Stimulated activated CD4-positive, alpha-beta T cell treated with anti-CD3 and anti-CD28 coated beads, Interleukin-2, amount 100 ng/mL, for 4 hours (primary cell): ENCODE measurements at regions not wholly inside any gene's neighbourhood (a gene's known extent, or its start where the extent isn't known, plus 50 kb on each side); places are given as distances from the start of the nearest gene placed in this dataset.

ENCODE experiments used
- DNase-seq: peaks from one replicate; pipeline ENCODE4 v3.0.0-alpha.2; 2020; ENCODE audit warnings: low read depth

DNA sequence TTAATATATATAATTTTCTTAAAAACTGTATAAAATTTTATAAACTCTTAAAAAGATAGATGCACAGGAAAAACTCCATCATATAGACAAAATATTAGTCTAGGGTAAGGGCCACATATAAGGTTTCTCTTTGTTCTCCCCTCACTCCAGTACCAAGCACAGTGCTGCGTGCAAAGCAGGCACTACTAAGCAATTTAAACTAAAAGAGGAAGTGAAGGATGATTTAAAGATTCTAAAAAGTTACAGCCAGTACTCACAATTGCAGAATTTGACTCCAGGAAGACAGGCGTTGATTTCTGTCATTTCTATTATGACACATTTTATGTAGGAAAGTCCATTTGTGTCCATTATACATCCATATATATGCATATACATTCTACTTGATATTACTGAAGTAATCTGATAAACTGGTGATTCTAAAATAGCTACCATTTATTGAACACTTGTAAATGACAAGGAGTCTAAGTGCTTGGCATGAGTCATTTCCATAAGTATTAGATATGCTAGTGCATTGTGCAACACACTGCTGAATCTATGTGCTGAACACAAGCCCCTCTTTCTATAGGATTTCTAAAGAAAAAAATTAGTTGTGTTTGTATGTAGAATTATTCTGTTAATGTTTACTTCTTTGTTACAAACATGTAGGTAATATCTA lies 785.5 kb upstream of the ARRDC4 start:
- no peak for DNase-seq

GRCh38 chr15:97177151-97177577 lies 783.3 kb upstream of the ARRDC4 start:
- no peak for DNase-seq

GRCh38 chr15:97182581-97182980 lies 777.9 kb upstream of the ARRDC4 start:
- no peak for DNase-seq

DNA sequence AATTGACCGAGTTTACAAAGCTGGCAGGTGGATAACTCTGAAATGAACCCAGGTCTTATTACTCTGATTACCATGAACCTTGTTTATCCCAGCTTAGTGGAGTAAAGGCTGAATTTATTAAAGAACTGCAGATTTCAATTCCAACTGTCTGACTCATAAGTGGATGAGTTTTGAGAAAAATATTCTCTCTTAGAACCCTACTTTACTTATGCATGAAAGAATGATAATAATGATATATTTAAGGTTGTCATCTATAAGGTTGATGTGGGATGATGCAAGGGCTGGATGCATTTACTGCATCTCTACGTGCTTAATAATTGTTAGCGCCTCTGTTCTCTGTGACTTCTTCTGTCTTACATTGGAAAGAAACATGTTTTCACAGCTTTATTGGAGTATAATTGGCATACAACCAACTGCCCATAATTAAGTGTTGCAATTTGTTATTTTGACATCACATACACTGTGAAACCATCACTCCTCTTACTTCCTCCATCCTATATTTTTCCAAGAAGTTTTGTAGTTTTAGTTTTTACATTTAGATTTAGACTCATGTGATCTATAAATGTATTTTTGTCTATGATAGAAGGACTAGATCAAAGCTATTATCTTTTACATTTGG lies 771.2 kb upstream of the ARRDC4 start:
- DNase-seq = no peak

- no peak for DNase-seq
These were observed 765.8 kb upstream of the ARRDC4 start for GRCh38 chr15:97194750-97195149.

DNA sequence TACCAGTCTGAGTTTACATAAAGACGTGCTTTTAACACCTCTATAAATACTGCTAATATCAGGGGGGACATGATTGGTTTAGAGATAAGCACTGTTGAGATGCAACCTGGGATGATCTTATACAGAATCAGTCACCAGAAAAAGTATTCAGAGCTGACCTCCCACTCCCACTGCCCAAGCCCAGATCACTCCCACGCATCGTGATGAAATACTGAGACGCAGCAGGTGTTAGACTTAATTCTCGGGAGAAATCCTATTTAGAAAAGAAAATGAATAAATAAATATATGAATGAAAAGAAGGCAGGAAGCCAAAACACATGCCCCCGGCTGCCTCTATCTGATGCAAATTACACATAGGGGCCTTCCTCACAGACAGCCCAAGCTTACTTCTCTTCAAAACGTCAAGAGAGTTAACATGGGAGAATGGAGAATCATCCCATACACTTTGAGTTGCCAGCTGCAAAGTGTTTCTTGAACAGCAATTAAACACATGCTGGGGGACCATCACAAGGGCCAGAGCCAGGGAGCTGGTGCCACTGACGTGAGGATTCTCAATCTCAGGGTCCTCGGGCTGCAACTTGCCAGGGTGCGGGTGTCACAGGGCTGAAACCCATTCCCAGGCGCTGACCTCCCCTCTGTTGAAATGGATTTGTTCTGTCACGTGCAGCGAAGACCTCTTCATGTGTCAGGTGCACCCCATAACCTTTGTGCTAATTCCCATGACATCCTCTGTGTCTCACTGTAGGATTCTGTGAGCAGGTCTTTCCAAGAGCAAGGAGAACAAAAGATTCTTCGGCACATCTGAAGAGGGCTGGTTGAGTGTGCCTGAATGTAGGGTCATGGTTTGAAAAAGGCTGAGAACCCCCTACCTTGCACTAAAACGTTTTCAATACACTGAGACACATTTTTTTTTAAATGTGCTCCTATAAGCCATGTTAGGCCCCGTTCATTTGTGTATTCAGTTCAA lies 764.2 kb upstream of the ARRDC4 start:
- no peak for DNase-seq

DNA sequence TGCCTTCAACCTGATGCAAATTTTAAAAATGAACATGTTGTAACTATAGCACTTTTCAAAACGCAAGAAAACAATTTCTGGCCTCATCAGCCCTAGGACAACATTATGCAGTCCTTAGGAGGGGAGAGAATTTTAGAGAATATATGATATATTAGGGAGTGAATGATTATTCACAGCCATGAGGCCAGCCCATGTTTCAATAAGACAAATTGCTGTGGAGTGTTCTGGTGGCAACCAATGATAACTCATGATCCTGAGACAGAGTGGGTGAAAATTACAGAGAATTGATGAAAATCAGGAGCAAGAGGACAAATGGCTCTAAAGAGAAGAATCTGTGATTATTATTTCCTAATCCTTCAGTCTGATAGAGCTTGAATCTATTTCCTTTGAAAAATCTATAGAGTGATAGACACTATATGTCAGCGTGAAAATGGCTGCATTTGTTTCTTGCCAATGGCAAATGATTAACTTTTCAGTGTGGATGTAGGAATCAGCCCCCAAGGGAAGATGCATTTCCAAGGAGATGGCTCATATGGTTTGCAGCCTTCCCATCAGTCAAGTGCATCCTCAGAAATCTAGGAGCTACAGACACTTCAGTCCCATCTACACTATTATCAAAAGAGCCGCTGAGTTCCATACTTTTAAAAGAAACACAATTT lies 761.0 kb upstream of the ARRDC4 start:
- DNase-seq = no peak

DNA sequence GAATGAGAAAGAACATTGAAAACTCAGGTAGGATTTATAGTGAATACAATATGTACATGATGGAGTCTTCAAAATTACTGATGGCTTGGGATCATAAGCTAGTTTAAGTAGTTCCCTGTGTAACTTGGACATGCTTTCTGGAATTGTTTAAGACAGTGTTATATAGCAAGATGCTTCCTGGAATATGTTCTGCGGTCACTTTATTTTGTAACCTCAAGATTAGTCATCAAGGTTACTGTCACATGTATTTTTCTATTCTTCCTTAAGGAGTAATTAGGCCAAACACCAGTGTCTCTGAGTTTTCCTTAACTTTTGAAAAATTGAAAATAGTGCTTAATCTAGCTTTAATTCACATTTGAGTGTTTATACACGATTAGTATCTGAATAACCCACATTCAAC lies 760.3 kb upstream of the ARRDC4 start:
- DNase-seq = no peak

DNA sequence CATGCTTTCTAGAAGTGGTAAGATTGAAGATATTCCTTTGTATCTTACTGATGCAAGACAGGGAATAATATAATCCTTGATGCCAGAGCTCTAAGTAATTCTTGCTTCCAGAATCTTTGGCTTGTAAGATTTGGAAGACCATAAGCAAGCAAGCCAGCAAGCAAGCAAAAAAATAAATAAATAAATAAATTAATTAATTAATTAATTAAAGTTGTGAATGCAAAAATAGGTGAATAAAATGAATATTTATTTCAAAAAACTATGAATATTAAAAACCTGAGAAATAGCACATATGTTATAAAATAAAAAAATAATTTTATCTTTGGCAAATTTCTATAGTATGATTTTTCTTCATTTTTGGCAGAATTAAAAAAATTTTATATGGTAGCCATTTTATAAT lies 750.2 kb upstream of the ARRDC4 start:
- DNase-seq = no peak

GRCh38 chr15:97215629-97216028 lies 744.9 kb upstream of the ARRDC4 start:
- no peak for DNase-seq

DNA sequence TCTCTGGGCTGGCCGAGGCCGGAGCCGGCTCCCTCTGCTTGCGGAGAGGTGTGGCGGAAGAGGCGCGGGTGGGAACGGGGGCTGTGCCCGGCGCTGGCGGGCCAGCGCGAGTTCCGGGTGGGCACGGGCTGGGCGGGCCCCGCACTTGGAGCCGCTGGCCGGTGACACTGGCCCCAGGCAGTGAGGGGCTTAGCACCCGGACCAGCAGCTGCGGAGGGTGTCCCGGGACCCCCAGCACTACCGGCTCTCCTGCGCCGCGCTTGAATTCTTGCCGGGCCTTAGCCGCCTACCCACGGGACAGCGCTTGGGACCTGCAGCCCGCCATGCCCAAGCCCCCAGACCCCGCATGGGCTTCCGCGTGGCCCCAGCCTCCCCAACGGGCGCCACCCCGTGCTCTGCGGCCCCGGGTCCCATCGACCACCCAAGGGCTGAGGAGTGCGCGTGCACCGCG lies 736.3 kb upstream of the ARRDC4 start:
- DNase-seq = no peak

DNA sequence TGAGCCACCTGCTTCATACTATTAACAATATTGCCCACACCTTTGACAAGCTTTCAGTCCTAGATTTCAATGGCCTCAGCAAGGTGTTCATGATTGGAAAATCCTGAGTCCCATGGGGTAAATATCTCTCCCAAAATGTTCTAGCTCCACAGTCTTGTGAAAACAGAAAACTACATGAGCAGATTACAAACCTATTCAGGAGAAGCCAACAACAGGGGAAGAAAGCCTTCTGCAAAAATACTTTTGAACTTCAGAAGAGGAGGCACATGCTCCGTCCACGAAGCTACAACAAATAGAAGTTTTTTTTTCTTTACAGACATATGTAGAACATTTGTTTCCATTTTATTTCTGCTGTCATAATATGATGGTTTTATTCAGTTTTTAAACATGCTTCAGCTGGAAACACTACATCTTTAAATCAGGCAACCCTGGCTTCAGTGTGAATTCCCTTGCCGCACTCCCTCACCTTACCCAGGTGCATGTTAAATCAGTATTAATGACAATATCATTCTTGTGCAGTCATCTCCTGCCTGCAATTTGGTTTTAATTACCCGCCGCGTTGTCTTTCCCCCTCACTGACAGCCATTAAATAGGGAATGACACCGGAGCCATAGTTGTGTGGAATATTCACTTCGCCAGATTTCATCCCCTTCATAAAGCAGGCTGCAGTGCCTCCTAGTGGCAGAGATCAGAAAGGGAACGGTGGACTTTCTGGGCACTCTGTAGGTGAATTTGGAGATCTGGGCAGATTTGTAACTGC lies 725.5 kb upstream of the ARRDC4 start:
- no peak for DNase-seq

- no peak for DNase-seq
These were observed 724.9 kb upstream of the ARRDC4 start for GRCh38 chr15:97235611-97235985.

DNA sequence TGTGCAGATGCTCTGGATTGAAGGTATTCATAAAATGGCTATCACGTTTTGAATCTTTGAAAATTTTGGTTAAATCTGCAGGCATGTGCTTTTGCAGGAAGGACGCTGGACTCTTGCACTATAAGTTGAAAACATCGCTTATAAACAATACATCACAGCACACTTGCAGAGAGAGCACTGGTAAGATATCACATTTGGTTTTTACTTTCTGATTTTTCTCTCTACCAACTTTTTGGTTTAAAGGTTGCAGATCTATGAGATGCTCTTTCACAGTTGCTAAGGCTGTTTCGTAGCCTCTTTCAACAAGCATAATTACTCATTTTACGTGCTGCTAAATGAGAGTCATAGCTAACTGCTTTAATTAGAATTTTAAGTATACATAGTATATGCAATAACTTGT lies 724.4 kb upstream of the ARRDC4 start:
- DNase-seq = no peak

- no peak for DNase-seq
These were observed 723.3 kb upstream of the ARRDC4 start for GRCh38 chr15:97237160-97237559.

- DNase-seq = no peak
These were observed 712.1 kb upstream of the ARRDC4 start for GRCh38 chr15:97248376-97248775.

GRCh38 chr15:97259943-97260342 lies 700.6 kb upstream of the ARRDC4 start:
- DNase-seq = no peak

- DNase-seq = no peak
These were observed 659.3 kb upstream of the ARRDC4 start for GRCh38 chr15:97301166-97301565.

DNA sequence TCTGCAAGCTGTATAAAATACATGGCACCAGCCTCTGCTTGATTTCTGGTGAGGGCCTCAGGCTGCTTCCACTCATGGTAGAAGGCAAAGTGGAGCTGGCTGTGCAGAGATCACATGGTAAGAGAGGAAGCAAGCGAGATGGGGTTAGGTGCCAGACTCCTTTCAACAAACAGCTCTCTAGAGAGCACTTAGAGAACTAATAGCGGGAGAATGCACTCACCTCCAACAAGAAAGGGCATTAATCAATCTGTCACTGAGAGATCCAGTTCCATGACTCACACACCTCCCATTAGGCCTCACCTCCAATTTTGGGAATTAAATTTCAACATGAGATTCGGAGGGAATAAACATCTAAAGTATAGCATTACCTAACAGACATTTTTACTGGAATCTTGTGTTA lies 644.1 kb upstream of the ARRDC4 start:
- DNase-seq = no peak

GRCh38 chr15:97317163-97317562 lies 643.3 kb upstream of the ARRDC4 start:
- no peak for DNase-seq

DNA sequence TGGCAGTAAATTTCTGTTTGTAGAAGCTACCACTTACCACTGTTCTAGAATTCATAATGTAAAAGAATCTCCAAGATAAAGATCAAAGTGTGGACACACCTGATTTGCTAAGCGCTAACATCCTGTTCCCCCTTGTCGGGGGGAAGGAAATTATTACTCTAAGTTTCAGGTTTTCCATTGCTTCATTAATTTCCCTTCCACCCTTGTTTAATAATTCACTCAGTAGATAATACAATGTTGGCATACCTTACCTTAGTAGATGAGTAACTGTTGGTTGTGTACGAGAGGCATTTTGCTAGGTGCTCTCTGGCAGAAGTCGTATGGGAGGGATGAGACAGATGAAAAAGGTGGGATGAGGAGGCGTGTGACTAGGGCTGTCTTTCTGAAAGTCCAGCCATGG lies 641.2 kb upstream of the ARRDC4 start:
- no peak for DNase-seq

DNA sequence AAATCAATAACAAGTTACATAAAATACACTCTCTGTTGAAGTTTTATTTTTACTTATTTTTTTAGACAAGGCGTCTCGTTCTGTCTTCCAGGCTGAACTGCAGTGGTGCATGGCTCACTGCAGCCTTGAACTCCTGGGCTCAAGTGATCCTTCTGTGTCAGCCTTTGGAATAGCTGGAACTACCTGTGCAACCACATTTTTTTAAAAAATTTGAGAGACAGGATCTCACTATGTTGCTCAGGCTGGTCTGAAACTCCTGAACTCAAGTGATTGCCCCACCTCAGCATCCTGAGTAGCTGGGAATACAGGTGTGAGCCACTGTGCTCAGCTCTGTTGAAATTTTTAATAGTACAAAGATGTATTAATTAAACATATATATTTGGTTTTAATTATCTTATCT lies 614.3 kb upstream of the ARRDC4 start:
- no peak for DNase-seq
